Fibroblast of skin of scalp (primary cell): ENCODE measurements at regions not wholly inside any gene's neighbourhood (a gene's known extent, or its start where the extent isn't known, plus 50 kb on each side); places are given as distances from the start of the nearest gene placed in this dataset.
"Not testable (repeated sequence)": the region's sequence is repeated elsewhere in the genome, so short reads cannot be mapped to it uniquely, and the experiment has no call there.

Experiments used
- DNase-seq: peaks from one replicate; pipeline ENCODE4 v3.0.0-alpha.2; 2013

- no peak for DNase-seq
Observed at GRCh38 chr14:84490081-84490480, 1039.9 kb upstream of the FLRT2 start.

GRCh38 chr14:84492685-84493084, 1037.3 kb upstream of the FLRT2 start:
- peak; percentile 69 for DNase-seq

DNA sequence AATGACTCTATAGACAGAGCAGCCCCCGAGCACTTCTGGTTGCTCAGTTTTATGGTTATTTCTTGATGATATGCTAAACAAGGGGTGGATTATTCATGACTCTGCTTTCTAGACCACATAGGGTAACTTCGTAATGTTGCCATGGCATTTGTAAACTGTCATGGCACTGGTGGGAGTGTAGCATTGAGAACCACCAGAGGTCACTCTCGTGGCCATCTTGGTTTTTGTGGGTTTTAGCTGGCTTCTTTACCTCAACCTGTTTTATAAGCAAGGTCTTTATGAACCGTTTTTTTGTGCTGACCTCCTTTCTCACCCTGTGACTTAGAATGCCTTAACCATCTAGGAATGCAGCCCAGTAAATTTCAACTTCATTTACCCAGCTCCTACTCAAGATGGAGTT, 1036.2 kb upstream of the FLRT2 start:
- DNase-seq, result no peak

DNA sequence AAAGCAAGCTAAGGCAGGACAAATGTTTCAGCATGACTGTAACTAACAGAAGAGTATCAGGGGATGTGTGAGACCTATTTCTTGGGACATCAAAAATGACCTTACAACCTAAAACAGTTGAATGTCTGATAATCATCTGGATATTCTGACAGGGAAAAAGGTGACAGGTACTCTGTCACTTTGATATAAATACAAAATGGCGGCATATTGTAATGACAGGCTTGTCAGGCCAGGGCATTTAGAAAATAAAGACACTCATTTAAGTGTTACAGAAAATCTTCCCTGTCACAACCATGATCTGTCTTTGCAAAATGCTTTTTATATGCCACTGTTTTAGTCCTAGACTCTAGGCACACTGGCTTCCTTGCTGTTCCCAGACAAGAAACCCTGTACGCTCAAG, 1033.3 kb upstream of the FLRT2 start:
- no peak for DNase-seq

GRCh38 chr14:84512823-84513222, 1017.1 kb upstream of the FLRT2 start:
- DNase-seq, result not testable (repeated sequence)

DNA sequence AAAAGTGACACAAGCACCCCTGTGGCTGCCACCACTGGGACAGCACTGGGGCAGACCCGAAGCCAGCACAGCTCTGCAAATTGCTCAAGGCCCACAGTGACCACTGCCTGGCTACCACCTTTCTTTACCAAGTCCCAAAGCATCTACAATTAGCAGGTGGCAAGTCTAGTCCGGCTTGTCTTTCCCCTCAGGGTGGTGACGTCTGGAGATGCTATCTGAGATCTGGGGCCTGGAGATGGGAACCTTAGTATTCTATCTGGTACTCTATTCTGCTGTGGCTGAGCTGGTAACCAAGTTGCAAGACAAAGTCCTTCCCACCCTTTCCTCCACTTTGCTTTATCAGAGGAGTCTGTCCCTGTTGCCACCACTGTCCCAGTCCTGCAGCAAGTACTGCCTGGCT, 1010.1 kb upstream of the FLRT2 start:
- no peak for DNase-seq

DNA sequence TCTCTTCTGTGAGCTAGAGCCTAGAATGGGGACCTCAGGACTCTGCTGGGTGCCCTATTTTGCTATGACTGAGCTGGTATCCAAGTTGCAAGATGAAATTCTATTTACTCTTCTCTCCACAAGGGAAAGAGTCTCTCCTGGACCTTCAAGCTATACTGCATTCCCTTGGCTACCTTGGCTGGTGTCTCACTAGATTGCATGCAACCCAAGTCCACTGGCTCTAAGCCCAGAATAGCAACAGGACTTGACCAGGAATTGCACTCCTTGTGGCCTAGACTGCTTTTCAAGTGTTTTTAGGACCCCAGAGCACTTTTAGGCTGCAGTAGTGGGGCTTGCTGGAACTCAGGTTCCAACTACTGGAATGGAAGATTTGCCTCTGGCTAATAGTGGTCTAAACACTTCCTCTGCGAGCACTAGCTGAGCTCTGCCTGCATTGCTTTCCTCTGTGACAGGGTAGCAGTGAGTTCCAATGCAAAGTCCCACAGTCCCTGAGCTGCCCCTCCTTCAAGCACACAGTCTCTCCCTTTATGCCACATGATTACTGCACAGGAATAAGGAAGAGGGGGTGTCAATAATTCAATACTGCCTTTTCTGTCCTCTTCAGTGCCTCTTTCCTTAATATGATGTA, 1009.1 kb upstream of the FLRT2 start:
- peak; percentile 26 for DNase-seq

GRCh38 chr14:84523746-84524145, 1006.2 kb upstream of the FLRT2 start:
- no peak for DNase-seq

DNA sequence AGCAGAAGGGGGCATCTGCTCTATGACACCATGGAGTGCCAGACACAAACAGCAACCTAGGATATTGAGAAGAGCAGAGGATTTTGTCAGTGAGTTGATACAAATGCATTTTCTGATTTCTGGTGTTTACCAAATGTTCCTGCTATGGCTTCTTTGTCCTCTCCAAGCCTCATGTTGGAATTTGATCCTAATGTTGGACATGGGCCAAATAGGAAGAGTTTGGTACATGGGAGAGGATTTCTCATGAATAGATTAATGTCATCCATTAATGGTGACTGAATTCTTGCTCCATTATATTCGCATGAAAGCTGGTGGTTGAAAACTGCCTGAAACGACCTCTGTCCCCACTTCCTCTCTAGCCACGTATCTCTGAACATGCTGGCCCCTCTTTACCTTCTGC, 1002.2 kb upstream of the FLRT2 start:
- peak; percentile 8 for DNase-seq

- DNase-seq, result no peak
Observed at GRCh38 chr14:84532016-84532415, 997.9 kb upstream of the FLRT2 start.

- no peak for DNase-seq
Observed at GRCh38 chr14:84533181-84533725, 996.7 kb upstream of the FLRT2 start.

DNA sequence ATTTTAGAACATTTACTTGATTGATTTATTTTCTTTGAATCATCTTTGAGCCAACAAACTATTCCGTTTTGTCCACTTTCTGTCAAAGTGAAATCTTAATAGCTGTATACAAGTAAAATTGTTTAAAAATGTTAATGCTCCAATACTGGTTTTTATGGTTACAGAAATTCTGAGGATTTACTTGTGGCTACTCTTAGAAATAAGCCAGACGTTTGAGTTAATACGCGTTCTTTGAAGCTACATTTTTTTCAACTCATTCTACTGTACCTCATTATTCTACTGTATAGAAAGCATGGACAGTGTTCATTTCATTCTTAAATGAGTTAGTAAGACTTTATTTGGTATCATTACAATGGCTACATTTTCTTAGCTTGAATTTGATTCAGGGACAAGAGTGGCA, 996.2 kb upstream of the FLRT2 start:
- DNase-seq, result no peak

- DNase-seq, result no peak
Observed at GRCh38 chr14:84535484-84535883, 994.5 kb upstream of the FLRT2 start.

DNA sequence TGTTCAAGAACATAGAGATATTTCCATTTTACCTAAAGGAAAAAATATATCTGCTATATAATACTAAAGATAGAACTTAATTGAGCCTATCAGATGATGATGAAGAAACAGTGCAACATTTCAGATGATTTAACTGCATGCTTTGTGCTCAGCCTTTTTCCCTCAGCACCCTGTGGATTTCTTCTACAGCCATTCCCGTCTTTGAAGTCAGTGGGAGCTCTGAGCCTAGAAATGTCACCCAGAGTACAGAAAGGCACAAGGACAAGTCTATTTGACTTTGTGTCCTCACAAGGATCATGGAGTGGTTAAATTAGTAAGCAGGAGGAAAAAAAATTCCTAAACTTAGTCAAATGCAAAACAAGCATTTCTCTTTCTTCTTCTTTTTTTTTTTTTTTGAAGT, 994.0 kb upstream of the FLRT2 start:
- DNase-seq, result no peak

DNA sequence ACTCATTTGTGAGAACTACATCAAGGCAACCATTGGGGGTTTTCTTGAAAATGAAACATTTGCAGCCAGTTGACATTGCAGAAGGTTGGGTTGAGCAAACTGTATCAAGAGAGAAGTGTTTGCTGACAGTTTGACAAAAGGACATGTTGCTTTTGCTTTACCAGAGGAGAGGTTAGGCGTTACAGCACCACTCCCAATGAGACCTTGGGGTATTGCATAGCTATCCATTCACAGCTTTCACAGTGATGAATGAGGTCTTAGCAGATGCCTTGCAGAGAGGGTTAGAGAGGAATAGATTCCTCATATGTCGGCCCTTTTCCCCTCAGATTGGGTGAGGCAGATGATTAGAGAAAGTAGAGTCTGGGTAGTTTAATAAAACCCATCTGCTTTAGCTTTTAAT, 988.9 kb upstream of the FLRT2 start:
- DNase-seq, result no peak

DNA sequence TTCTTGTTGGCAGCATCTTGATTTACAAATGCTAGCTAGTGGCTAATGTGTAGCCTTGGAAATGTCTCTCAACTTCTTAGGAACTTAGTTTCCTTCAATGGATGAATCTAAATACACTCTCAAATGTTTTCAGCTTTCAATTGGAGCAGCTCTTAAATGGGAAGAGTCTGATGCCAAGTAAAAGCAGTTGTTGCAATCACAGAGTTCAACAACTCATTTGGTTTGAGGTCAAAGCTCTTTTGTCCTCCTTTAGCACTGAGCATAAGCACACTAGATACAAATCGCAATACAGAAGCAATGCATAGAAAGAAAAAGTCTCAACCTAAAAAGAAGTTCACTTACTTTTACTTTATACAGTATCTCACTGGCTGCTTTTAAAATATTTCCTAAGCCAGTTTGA, 986.1 kb upstream of the FLRT2 start:
- DNase-seq, result no peak

GRCh38 chr14:84544486-84545131, 985.3 kb upstream of the FLRT2 start:
- no peak for DNase-seq

DNA sequence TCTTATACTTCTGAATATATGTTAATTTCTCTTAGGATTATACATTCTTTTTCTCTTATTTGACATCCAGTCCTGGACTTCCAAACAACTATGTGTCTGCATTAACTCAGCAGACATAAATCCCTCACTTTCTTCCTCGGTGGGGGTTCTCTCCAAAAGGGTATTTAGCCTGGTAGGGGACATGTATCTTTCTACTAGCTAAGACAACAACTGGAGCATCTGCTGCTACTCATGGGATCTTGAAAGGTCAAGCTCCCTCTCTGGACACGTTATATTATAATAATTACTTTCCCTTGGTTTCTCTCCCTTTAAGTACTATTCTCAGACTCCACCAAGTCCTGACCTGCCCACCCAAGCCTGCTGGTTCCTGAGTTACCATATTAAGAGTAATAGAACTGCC, 983.7 kb upstream of the FLRT2 start:
- DNase-seq, result no peak

- DNase-seq, result no peak
Observed at GRCh38 chr14:84554136-84554535, 975.8 kb upstream of the FLRT2 start.

GRCh38 chr14:84555493-84555892, 974.5 kb upstream of the FLRT2 start:
- DNase-seq, result no peak

DNA sequence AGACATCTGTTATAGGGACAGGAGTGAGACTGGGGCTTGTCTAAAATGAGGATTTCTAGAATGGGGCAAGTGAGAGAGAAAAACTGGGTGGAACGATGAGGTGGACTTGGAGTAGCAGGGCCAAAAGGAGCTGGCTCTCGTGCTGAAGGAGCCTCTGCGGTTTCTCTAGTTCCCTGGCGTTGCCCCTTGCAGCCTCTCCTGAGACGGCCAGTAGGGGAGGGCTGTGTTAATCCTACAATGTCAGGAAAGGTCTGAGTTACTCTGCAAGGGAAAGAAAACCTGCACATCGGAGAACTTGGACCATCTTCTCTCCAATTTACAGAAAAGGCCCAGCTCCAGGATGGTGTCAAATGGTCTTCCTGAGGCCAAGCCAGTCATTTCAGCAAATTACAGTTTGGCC, 963.8 kb upstream of the FLRT2 start:
- no peak for DNase-seq

- DNase-seq, result no peak
Observed at GRCh38 chr14:84575681-84576080, 954.3 kb upstream of the FLRT2 start.

- DNase-seq, result no peak
Observed at GRCh38 chr14:84579292-84579691, 950.7 kb upstream of the FLRT2 start.

DNA sequence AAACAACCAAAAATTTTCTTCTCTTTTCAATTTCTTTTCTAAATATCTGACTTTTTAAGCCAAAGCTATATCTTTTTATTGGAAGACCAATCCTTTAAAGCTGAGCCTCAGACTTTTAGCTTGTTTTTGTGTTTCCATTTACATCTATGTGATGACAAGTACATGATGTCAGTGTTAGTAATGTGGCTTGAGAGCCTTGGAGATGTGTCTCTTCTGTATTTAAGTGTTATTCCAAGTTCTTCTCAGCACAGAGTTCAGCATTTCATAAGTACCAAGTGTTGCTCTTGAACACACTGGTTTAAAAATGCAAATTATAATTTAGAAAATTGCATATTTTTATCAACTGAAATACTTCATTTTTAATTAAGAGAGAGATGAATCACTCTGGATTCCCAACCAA, 948.9 kb upstream of the FLRT2 start:
- DNase-seq, result peak; percentile 5

DNA sequence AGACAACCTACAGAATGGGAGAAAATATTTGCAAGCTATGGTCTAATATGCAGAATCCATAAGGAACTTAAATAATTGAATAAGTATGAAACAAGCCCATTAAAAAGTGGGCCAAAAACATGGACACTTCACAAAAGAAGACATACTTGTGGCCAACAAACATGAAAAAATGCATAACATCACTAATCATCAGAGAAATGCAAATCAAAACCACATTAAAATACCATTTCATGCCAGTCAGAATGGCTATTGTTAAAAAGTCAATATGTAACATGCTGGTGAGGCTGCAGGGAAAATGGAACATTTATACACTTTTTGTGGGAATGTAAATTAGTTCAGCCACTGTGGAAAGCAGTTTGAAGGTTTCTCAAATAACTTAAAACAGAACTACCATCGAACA, 945.4 kb upstream of the FLRT2 start:
- DNase-seq, result peak; percentile 71
